K562 (cell line): ENCODE measurements at regions not wholly inside any gene's neighbourhood (a gene's known extent, or its start where the extent isn't known, plus 50 kb on each side); places are given as distances from the start of the nearest gene placed in this dataset.

Source experiments
- ATAC-seq: fragments of 200-7000 bp; cut with Tn5 transposase; 3 replicates; pipeline ENCODE4 v1.9.1; 2020; ENCODE audit warnings: moderate library complexity
- BruUV-seq: library from RNA; stranded (reverse); fragments of 400-500 nt; replicated peaks from 2 replicates; lab custom pipeline; 2021; lab: Mats Ljungman, UMichigan
- CTCF ChIA-PET: fragments of 300-600 bp; formaldehyde crosslinking; extraction: SDS; loops from one replicate; lab custom pipeline; 2021; ENCODE audit warnings: low intra/inter-chr PET ratio; lab: Yijun Ruan, JAX
- POLR2A ChIA-PET: fragments of 300-600, 350-650 bp; sonication (Branson Sonifier 250); formaldehyde crosslinking; extraction: SDS; loops from one replicate; lab custom pipeline; 2021; ENCODE audit warnings: antibody characterized with exemption, inconsistent platforms; lab: Yijun Ruan, JAX
- DNase-seq, 4 experiments: peaks; one replicate each; pipeline versions ENCODE4 v3.0.0 to v3.0.0-alpha.2; 2011 to 2018; ENCODE audit warnings: low spot score in 3 of 4, mixed read lengths in 3 of 4; ENCODE audit errors: extremely low read depth in 1 of 4
- FAIRE-seq: peaks from 2 replicates; lab custom pipeline; 2011; peaks lifted over from hg19 to GRCh38; lab: Jason Lieb, UNC
- H2AFZ ChIP-seq: 2 replicates; pipeline ENCODE4 v1.6.0; 2011; ENCODE audit warnings: low read depth, low read length, control low read depth, inconsistent platforms
- H3K27ac ChIP-seq: fragments of 200-600 bp; 3 replicates; pipeline ENCODE4 v1.8.0; 2011; ENCODE audit warnings: low read depth, mild to moderate bottlenecking, control low read depth, inconsistent platforms, low read length, moderate library complexity, mixed read lengths; ENCODE audit errors: extremely low read depth
- H3K27me3 ChIP-seq, 2 experiments: fragments of 300-600 bp in 1 of 2; 2 replicates in 1 of 2; 3 replicates in 1 of 2; pipeline versions ENCODE4 v1.6.0 to v1.8.0; 2011; ENCODE audit warnings: inconsistent platforms in 2 of 2, low read length in 2 of 2, mild to moderate bottlenecking in 1 of 2, mixed read lengths in 1 of 2, moderate library complexity in 1 of 2; ENCODE audit not compliant: control insufficient read depth in 2 of 2, insufficient read depth in 2 of 2
- H3K36me3 ChIP-seq: fragments of 300-600 bp; 3 replicates; pipeline ENCODE4 v1.8.0; 2011; ENCODE audit warnings: mild to moderate bottlenecking, low read length, inconsistent platforms; ENCODE audit not compliant: control insufficient read depth, insufficient read depth
- H3K4me1 ChIP-seq, 2 experiments: fragments of 200-600 bp in 1 of 2; replicated peaks in 1 of 2; 2 replicates in 1 of 2; 3 replicates in 1 of 2; pipeline versions ENCODE4 v1.5.1 to v1.8.0; 2011; ENCODE audit warnings: inconsistent platforms in 2 of 2, low read length in 2 of 2, mild to moderate bottlenecking in 1 of 2, mixed read lengths in 1 of 2, moderate library complexity in 1 of 2; ENCODE audit not compliant: control insufficient read depth in 2 of 2, insufficient read depth in 2 of 2
- H3K4me2 ChIP-seq: 2 replicates; pipeline ENCODE4 v1.6.1; 2011; ENCODE audit warnings: low read length, control low read depth, inconsistent platforms, mixed read lengths; ENCODE audit not compliant: insufficient read depth
- H3K4me3 ChIP-seq: fragments of 200-600 bp; sonication (generic), shearing (Covaris generic); 2 replicates; pipeline ENCODE4 v1.5.1; 2016; ENCODE audit warnings: control low read depth, inconsistent platforms
- H3K79me2 ChIP-seq: fragments of 200-600 bp; 3 replicates; pipeline ENCODE4 v1.8.0; 2011; ENCODE audit warnings: low read length, inconsistent platforms; ENCODE audit not compliant: control insufficient read depth, insufficient read depth
- H3K9ac ChIP-seq, 2 experiments: 2 replicates each; pipeline versions ENCODE4 v1.6.0 to v1.6.1; 2011; ENCODE audit warnings: low read depth in 2 of 2, low read length in 2 of 2, control low read depth in 1 of 2, inconsistent platforms in 1 of 2, mild to moderate bottlenecking in 1 of 2, mixed read lengths in 1 of 2; ENCODE audit not compliant: insufficient read depth in 1 of 2
- H3K9me1 ChIP-seq: one replicate; pipeline ENCODE4 v1.6.0; 2011; ENCODE audit warnings: inconsistent platforms, mild to moderate bottlenecking, low read length, moderate library complexity; ENCODE audit not compliant: control insufficient read depth, insufficient read depth
- H3K9me3 ChIP-seq: replicated peaks from 2 replicates; pipeline ENCODE4 v1.5.1; 2011; ENCODE audit warnings: low read depth, low read length, inconsistent platforms; ENCODE audit not compliant: control insufficient read depth, insufficient read depth
- H4K20me1 ChIP-seq: replicated peaks from 2 replicates; pipeline ENCODE4 v1.6.1; 2011; ENCODE audit warnings: low read length, inconsistent platforms, mixed read lengths; ENCODE audit not compliant: control insufficient read depth, insufficient read depth
- CBFB ChIP-seq: sonication (generic); formaldehyde crosslinking; IDR thresholded peaks from 2 replicates; pipeline ENCODE4 v1.4.0; 2020; ENCODE audit warnings: mild to moderate bottlenecking, missing genetic modification reagents
- MBD2 ChIP-seq: sonication (generic); IDR thresholded peaks from 2 replicates; pipeline ENCODE4 v1.6.1; 2016; ENCODE audit warnings: low read depth, borderline replicate concordance
- NCOA6 ChIP-seq: fragments of 450-650 bp; IDR thresholded peaks from 2 replicates; pipeline ENCODE4 v1.6.1; 2017; ENCODE audit warnings: mild to moderate bottlenecking
- NUFIP1 ChIP-seq: fragments of 450-650 bp; IDR thresholded peaks from 2 replicates; pipeline ENCODE4 v1.6.1; 2018; ENCODE audit not compliant: partially characterized antibody
- TCF7 ChIP-seq: sonication (generic); IDR thresholded peaks from 2 replicates; pipeline ENCODE4 v1.6.1; 2016; ENCODE audit warnings: antibody characterized with exemption, borderline replicate concordance
- TEAD4 ChIP-seq, 2 experiments: sonication (generic) in 1 of 2; formaldehyde crosslinking in 1 of 2; IDR thresholded peaks; 2 replicates each; pipeline versions ENCODE4 v1.6.1 to v1.8.0; 2012 to 2022; ENCODE audit warnings: borderline replicate concordance in 1 of 2, inconsistent platforms in 1 of 2, low read length in 1 of 2, mild to moderate bottlenecking in 1 of 2, missing genetic modification reagents in 1 of 2
- ZNF124 ChIP-seq: sonication (generic); formaldehyde crosslinking; IDR thresholded peaks from 2 replicates; pipeline ENCODE4 v1.8.1; 2022; ENCODE audit warnings: missing genetic modification reagents
- WGBS: fragments of 100-300 bp; shearing (Covaris generic); methylation state at CpG from one replicate; pipeline ENCODE4 v1.1.6; 2016; ENCODE audit warnings: low coverage, mixed read lengths; ENCODE audit not compliant: insufficient coverage; ENCODE audit errors: missing lambda C conversion rate; 5-methylcytosine and 5-hydroxymethylcytosine counted together
- in situ Hi-C: fragments of 300-500 bp; cut with MboI; formaldehyde crosslinking; loops from 4 replicates; pipeline ENCODE4 v1.15.0; 2018; ENCODE audit warnings: inconsistent platforms, mixed read lengths
- intact Hi-C: fragments of 100-400 bp; cut with micrococcal nuclease; formaldehyde crosslinking; loops from 2 replicates; pipeline ENCODE4 v1.14.2; 2022
- TF ChIP-seq, protein P1 (sequence below): IDR thresholded peaks from 2 replicates; pipeline ENCODE4 v1.6.1; 2012; ENCODE audit warnings: low read depth, low read length, improper control_type of control experiment, borderline replicate concordance

- Histone ChIP-seq H3K9me1 (no peaks in the 10 kb centered on the region), H2AFZ (no peak overlapping the region), H3K27ac (no peak overlapping the region), H3K9me3 (no peaks in the 10 kb centered on the region), H3K27me3 (no peaks in the 10 kb centered on the region), H3K79me2 (no peaks in the 10 kb centered on the region), H3K4me1 (no peaks in the 10 kb centered on the region), H3K4me3 (no peak overlapping the region), H3K4me2 (no peak overlapping the region), H4K20me1 (no peaks in the 10 kb centered on the region), H3K36me3 (no peaks in the 10 kb centered on the region; the same call in 2 of the 3 replicates), H3K9ac (no peak overlapping the region)
- intact Hi-C loops (no loop called here), in situ Hi-C loops (no loop called here)
- ChIA-PET POLR2A (no interaction called here), CTCF (no interaction called here)
- DNase-seq, result no peak
- TF ChIP-seq NUFIP1, result no peak
- TF ChIP-seq NCOA6, result no peak
- TF ChIP-seq TEAD4 (IDR thresholded peaks at IDR 0.05; ENCODE audit: low read length), result no peak
- no peak for TF ChIP-seq TEAD4 (CRISPR knock-in tag; IDR thresholded peaks at IDR 0.05; ENCODE audit: borderline replicate concordance)
- TF ChIP-seq, protein P1, sequence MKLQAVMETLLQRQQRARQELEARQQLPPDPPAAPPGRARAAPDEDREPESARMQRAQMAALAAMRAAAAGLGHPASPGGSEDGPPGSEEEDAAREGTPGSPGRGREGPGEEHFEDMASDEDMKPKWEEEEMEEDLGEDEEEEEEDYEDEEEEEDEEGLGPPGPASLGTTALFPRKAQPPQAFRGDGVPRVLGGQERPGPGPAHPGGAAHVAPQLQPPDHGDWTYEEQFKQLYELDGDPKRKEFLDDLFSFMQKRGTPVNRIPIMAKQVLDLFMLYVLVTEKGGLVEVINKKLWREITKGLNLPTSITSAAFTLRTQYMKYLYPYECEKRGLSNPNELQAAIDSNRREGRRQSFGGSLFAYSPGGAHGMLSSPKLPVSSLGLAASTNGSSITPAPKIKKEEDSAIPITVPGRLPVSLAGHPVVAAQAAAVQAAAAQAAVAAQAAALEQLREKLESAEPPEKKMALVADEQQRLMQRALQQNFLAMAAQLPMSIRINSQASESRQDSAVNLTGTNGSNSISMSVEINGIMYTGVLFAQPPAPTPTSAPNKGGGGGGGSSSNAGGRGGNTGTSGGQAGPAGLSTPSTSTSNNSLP, result no peak
- TF ChIP-seq ZNF124 (CRISPR knock-in tag), result no peak
- no peak for TF ChIP-seq CBFB (CRISPR knock-in tag)
- no peak for TF ChIP-seq TCF7
- TF ChIP-seq MBD2, result no peak
- no peak for ATAC-seq
- FAIRE-seq, result no peak
- BruUV-seq, result no TSS peak
- 4% methylated on average over 2 of the region's 2 CpGs for WGBS
Observed at GRCh38 chr21:22044431-22044830, 1046.2 kb downstream of the NCAM2 start.
